ENCODE measurements at regions not wholly inside any gene's neighbourhood (a gene's known extent, or its start where the extent isn't known, plus 50 kb on each side); places are given as distances from the start of the nearest gene placed in this dataset.
A peak's percentile ranks its signal among the peaks of the same experiment; 100 is the strongest.

GRCh38 chr2:186189816-186190215, 296.2 kb upstream of the ZC3H15 start:
- DNase-seq, result no peak

GRCh38 chr2:186195696-186196095, 290.4 kb upstream of the ZC3H15 start:
- DNase-seq, result no peak

GRCh38 chr2:186197955-186198354, 288.1 kb upstream of the ZC3H15 start:
- DNase-seq, result no peak

- no peak for DNase-seq
Measured at GRCh38 chr2:186199029-186199428, 287.0 kb upstream of the ZC3H15 start.

- DNase-seq, result no peak
Measured at GRCh38 chr2:186201371-186201770, 284.7 kb upstream of the ZC3H15 start.

- no peak for DNase-seq
Measured at GRCh38 chr2:186205254-186205911, 280.7 kb upstream of the ZC3H15 start.

- no peak for DNase-seq
Measured at GRCh38 chr2:186209532-186209931, 276.5 kb upstream of the ZC3H15 start.

GRCh38 chr2:186220409-186220808, 265.7 kb upstream of the ZC3H15 start:
- DNase-seq, result no peak

- no peak for DNase-seq
Measured at GRCh38 chr2:186229265-186229664, 256.8 kb upstream of the ZC3H15 start.

- no peak for DNase-seq
Measured at GRCh38 chr2:186241874-186242273, 244.2 kb upstream of the ZC3H15 start.

GRCh38 chr2:186254759-186255158, 231.3 kb upstream of the ZC3H15 start:
- DNase-seq, result no peak

GRCh38 chr2:186255823-186256222, 230.2 kb upstream of the ZC3H15 start:
- no peak for DNase-seq

- peak; percentile 0 to 19 for DNase-seq
Measured at GRCh38 chr2:186256540-186256939, 229.5 kb upstream of the ZC3H15 start.

- DNase-seq, result no peak
Measured at GRCh38 chr2:186263673-186264250, 222.3 kb upstream of the ZC3H15 start.

- no peak for DNase-seq
Measured at GRCh38 chr2:186269536-186269935, 216.5 kb upstream of the ZC3H15 start.

- DNase-seq, result no peak
Measured at GRCh38 chr2:186273953-186274352, 212.1 kb upstream of the ZC3H15 start.

GRCh38 chr2:186274936-186275575, 211.0 kb upstream of the ZC3H15 start:
- DNase-seq, result no peak

GRCh38 chr2:186276909-186277308, 209.2 kb upstream of the ZC3H15 start:
- no peak for DNase-seq

- no peak for DNase-seq
Measured at GRCh38 chr2:186281726-186282125, 204.3 kb upstream of the ZC3H15 start.

- DNase-seq, result no peak
Measured at GRCh38 chr2:186294248-186294888, 191.7 kb upstream of the ZC3H15 start.

- DNase-seq, result no peak
Measured at GRCh38 chr2:186299610-186300009, 186.4 kb upstream of the ZC3H15 start.

GRCh38 chr2:186302263-186302662, 183.8 kb upstream of the ZC3H15 start:
- no peak for DNase-seq

- no peak for DNase-seq
Measured at GRCh38 chr2:186303091-186303490, 183.0 kb upstream of the ZC3H15 start.

- no peak for DNase-seq
Measured at GRCh38 chr2:186304064-186304463, 182.0 kb upstream of the ZC3H15 start.
